Liver (tissue), 3 donors: ENCODE measurements at regions not wholly inside any gene's neighbourhood (a gene's known extent, or its start where the extent isn't known, plus 50 kb on each side); places are given as distances from the start of the nearest gene placed in this dataset.

Experiments used
- CTCF ChIP-seq: fragments of 150-350 bp; IDR thresholded peaks from 2 replicates; pipeline ENCODE4 v1.5.1; 2017; ENCODE audit warnings: improper control_type of control experiment, low read depth, low read length; ENCODE audit not compliant: missing input control
- EGR1 ChIP-seq, 2 donors: IDR thresholded peaks; 2 replicates each; pipeline ENCODE4 v1.6.1; 2016 to 2018; ENCODE audit warnings: antibody characterized with exemption in 2 of 2, low read depth in 2 of 2
- FOXA1 ChIP-seq: IDR thresholded peaks from 2 replicates; pipeline ENCODE4 v1.6.1; 2016; ENCODE audit warnings: antibody characterized with exemption
- GABPA ChIP-seq, 2 donors: IDR thresholded peaks in 1 of 2; conservative IDR thresholded peaks in 1 of 2; 2 replicates each; pipeline ENCODE4 v1.6.1; 2016; ENCODE audit warnings: antibody characterized with exemption in 2 of 2, mild to moderate bottlenecking in 1 of 2, moderate library complexity in 1 of 2
- MAX ChIP-seq: IDR thresholded peaks from 2 replicates; pipeline ENCODE4 v1.6.1; 2016; ENCODE audit warnings: antibody characterized with exemption
- NR2F2 ChIP-seq: IDR thresholded peaks from 2 replicates; pipeline ENCODE4 v1.6.1; 2016; ENCODE audit warnings: antibody characterized with exemption
- REST ChIP-seq: IDR thresholded peaks from 2 replicates; pipeline ENCODE4 v1.6.1; 2016; ENCODE audit warnings: antibody characterized with exemption, mild to moderate bottlenecking
- SP1 ChIP-seq: IDR thresholded peaks from 2 replicates; pipeline ENCODE4 v1.6.1; 2018; ENCODE audit warnings: antibody characterized with exemption, mild to moderate bottlenecking
- TAF1 ChIP-seq: conservative IDR thresholded peaks from 2 replicates; pipeline ENCODE4 v1.6.1; 2016; ENCODE audit warnings: antibody characterized with exemption, mild to moderate bottlenecking
- YY1 ChIP-seq: IDR thresholded peaks from 2 replicates; pipeline ENCODE4 v1.6.1; 2016; ENCODE audit warnings: antibody characterized with exemption, mild to moderate bottlenecking
- donor health status: healthy.
- donor health status: healthy.

- no peak for TF ChIP-seq TAF1
- TF ChIP-seq CTCF: no peak
- no peak for TF ChIP-seq FOXA1
- TF ChIP-seq MAX: no peak
- no peak for TF ChIP-seq REST
- no peak for TF ChIP-seq NR2F2
- TF ChIP-seq GABPA (IDR thresholded peaks at IDR 0.05 in 1 of 2, conservative IDR thresholded peaks at IDR 0.05 in 1 of 2): no peak
- TF ChIP-seq SP1: no peak
- no peak for TF ChIP-seq EGR1 (IDR thresholded peaks at IDR 0.05; ENCODE audit: low read depth in 2 of 2)
- no peak for TF ChIP-seq YY1
These were observed 863.4 kb upstream of the SOX11 start for GRCh38 chr2:4828682-4829374.
